GM18517 (cell line): ENCODE measurements at regions not wholly inside any gene's neighbourhood (a gene's known extent, or its start where the extent isn't known, plus 50 kb on each side); places are given as distances from the start of the nearest gene placed in this dataset.

Source experiments
- ATAC-seq: cut with Tn5 transposase; IDR thresholded peaks from one replicate; pipeline ENCODE4 v1.9.1; 2021; ENCODE audit warnings: mild to moderate bottlenecking, moderate library complexity; ENCODE audit not compliant: unreplicated experiment

- ATAC-seq: no peak
These were observed 69.0 kb upstream of the ASAP2 start for GRCh38 chr2:9137379-9138150.

GRCh38 chr2:9135822-9136558, 70.6 kb upstream of the ASAP2 start:
- no peak for ATAC-seq

GRCh38 chr2:9127316-9127715, 79.3 kb upstream of the ASAP2 start:
- no peak for ATAC-seq

- no peak for ATAC-seq
These were observed 80.1 kb upstream of the ASAP2 start for GRCh38 chr2:9126540-9126939.

GRCh38 chr2:9124231-9124741, 82.3 kb upstream of the ASAP2 start:
- ATAC-seq: no peak

GRCh38 chr2:9123069-9123468, 83.5 kb upstream of the ASAP2 start:
- ATAC-seq: no peak

GRCh38 chr2:9122367-9122766, 84.2 kb upstream of the ASAP2 start:
- ATAC-seq: no peak

GRCh38 chr2:9118383-9118960, 88.1 kb upstream of the ASAP2 start:
- ATAC-seq: no peak

GRCh38 chr2:9115229-9115628, 91.4 kb upstream of the ASAP2 start:
- ATAC-seq: no peak

- ATAC-seq: no peak
These were observed 92.2 kb upstream of the ASAP2 start for GRCh38 chr2:9114458-9114857.

- ATAC-seq: no peak
These were observed 92.7 kb upstream of the ASAP2 start for GRCh38 chr2:9113916-9114315.

- no peak for ATAC-seq
These were observed 93.3 kb upstream of the ASAP2 start for GRCh38 chr2:9113262-9113661.

- ATAC-seq: no peak
These were observed 94.4 kb upstream of the ASAP2 start for GRCh38 chr2:9112079-9112721.

- ATAC-seq: no peak
These were observed 95.6 kb upstream of the ASAP2 start for GRCh38 chr2:9110893-9111569.

- no peak for ATAC-seq
These were observed 96.2 kb upstream of the ASAP2 start for GRCh38 chr2:9110346-9110884.

- ATAC-seq: no peak
These were observed 96.7 kb upstream of the ASAP2 start for GRCh38 chr2:9109871-9110270.

- no peak for ATAC-seq
These were observed 98.2 kb upstream of the ASAP2 start for GRCh38 chr2:9108210-9108967.

- ATAC-seq: no peak
These were observed 99.2 kb upstream of the ASAP2 start for GRCh38 chr2:9107168-9108025.
